IMR-90 (cell line): ENCODE measurements at regions not wholly inside any gene's neighbourhood (a gene's known extent, or its start where the extent isn't known, plus 50 kb on each side); places are given as distances from the start of the nearest gene placed in this dataset.

Experiments used
- ATAC-seq: fragments of 200-7000 bp; cut with Tn5 transposase; 2 replicates; pipeline ENCODE4 v1.9.1; 2020; ENCODE audit warnings: low read depth, mild to moderate bottlenecking, moderate library complexity
- BruUV-seq: library from RNA; stranded (reverse); fragments of 400-500 nt; replicated peaks from 2 replicates; lab custom pipeline; 2021; lab: Mats Ljungman, UMichigan
- CTCF ChIA-PET: fragments of 300-600 bp; formaldehyde crosslinking; extraction: SDS; loops from one replicate; lab custom pipeline; 2021; ENCODE audit warnings: antibody characterized with exemption; lab: Yijun Ruan, JAX
- POLR2A ChIA-PET: fragments of 300-600 bp; sonication (Branson Sonifier 250); formaldehyde crosslinking; loops from one replicate; lab custom pipeline; 2022; ENCODE audit warnings: antibody characterized with exemption; ENCODE audit not compliant: unreplicated experiment; lab: Charles Lee
- DNase-seq: peaks from one replicate; pipeline ENCODE4 v3.0.0; 2013
- H2AFZ ChIP-seq: replicated peaks from 2 replicates; pipeline ENCODE3; 2013; ENCODE audit warnings: low read length, mild to moderate bottlenecking; ENCODE audit not compliant: poor library complexity
- H2AK5ac ChIP-seq: 2 replicates; pipeline ENCODE4 v1.6.1; 2013; ENCODE audit warnings: low read depth, low read length, inconsistent platforms
- H2AK9ac ChIP-seq: replicated peaks from 2 replicates; pipeline ENCODE3; 2013; ENCODE audit warnings: mild to moderate bottlenecking, low read depth, low read length, moderate library complexity; ENCODE audit not compliant: poor library complexity
- H2BK120ac ChIP-seq: 2 replicates; pipeline ENCODE4 v1.6.1; 2013; ENCODE audit warnings: low read depth, low read length, inconsistent platforms
- H2BK15ac ChIP-seq: 3 replicates; pipeline ENCODE4 v1.6.1; 2013; ENCODE audit warnings: low read depth, low read length, inconsistent platforms
- H2BK20ac ChIP-seq: 2 replicates; pipeline ENCODE4 v1.6.1; 2013; ENCODE audit warnings: low read depth, mild to moderate bottlenecking, inconsistent platforms, low read length, moderate library complexity
- H2BK5ac ChIP-seq: 2 replicates; pipeline ENCODE4 v1.6.1; 2013; ENCODE audit warnings: mild to moderate bottlenecking, low read depth, low read length, inconsistent platforms; ENCODE audit not compliant: poor library complexity, severe bottlenecking
- H3K14ac ChIP-seq: replicated peaks from 2 replicates; pipeline ENCODE4 v1.6.1; 2013; ENCODE audit warnings: low read depth, low read length, inconsistent platforms
- H3K18ac ChIP-seq: 2 replicates; pipeline ENCODE4 v1.6.1; 2013; ENCODE audit warnings: low read depth, low read length, control low read depth
- H3K23ac ChIP-seq: 2 replicates; pipeline ENCODE4 v1.6.1; 2013; ENCODE audit warnings: low read depth, low read length, inconsistent platforms
- H3K27ac ChIP-seq: 2 replicates; pipeline ENCODE4 v1.5.1; 2013; ENCODE audit warnings: mild to moderate bottlenecking, control low read depth, low read length; ENCODE audit not compliant: insufficient read depth
- H3K27me3 ChIP-seq: 2 replicates; pipeline ENCODE4 v1.6.1; 2013; ENCODE audit warnings: low read length; ENCODE audit not compliant: control insufficient read depth, insufficient read depth
- H3K36me3 ChIP-seq: 2 replicates; pipeline ENCODE4 v1.6.1; 2013; ENCODE audit warnings: low read length, mixed read lengths; ENCODE audit not compliant: control insufficient read depth, insufficient read depth
- H3K4ac ChIP-seq: 2 replicates; pipeline ENCODE4 v1.6.1; 2013; ENCODE audit warnings: low read depth, low read length, inconsistent platforms
- H3K4me1 ChIP-seq: 2 replicates; pipeline ENCODE4 v1.6.1; 2013; ENCODE audit warnings: low read length, mixed read lengths; ENCODE audit not compliant: control insufficient read depth, insufficient read depth
- H3K4me2 ChIP-seq: 2 replicates; pipeline ENCODE4 v1.6.1; 2013; ENCODE audit warnings: low read depth, mild to moderate bottlenecking, control low read depth, low read length, moderate library complexity
- H3K4me3 ChIP-seq: 2 replicates; pipeline ENCODE4 v1.5.1; 2013; ENCODE audit warnings: low read depth, mild to moderate bottlenecking, control low read depth, low read length, moderate library complexity; ENCODE audit not compliant: insufficient read depth
- H3K56ac ChIP-seq: 2 replicates; pipeline ENCODE4 v1.6.1; 2013; ENCODE audit warnings: low read length, inconsistent platforms; ENCODE audit not compliant: insufficient read depth; ENCODE audit errors: extremely low read depth
- H3K79me1 ChIP-seq, 2 experiments: 2 replicates each; pipeline ENCODE4 v1.6.1; 2013; ENCODE audit warnings: low read length in 2 of 2, inconsistent platforms in 1 of 2, low read depth in 1 of 2
- H3K9ac ChIP-seq: 2 replicates; pipeline ENCODE4 v1.6.1; 2013; ENCODE audit warnings: low read depth, low read length, control low read depth
- H3K9me1 ChIP-seq: 2 replicates; pipeline ENCODE4 v1.6.1; 2013; ENCODE audit warnings: low read length, inconsistent platforms; ENCODE audit not compliant: insufficient read depth
- H3K9me3 ChIP-seq: 2 replicates; pipeline ENCODE4 v1.6.1; 2013; ENCODE audit warnings: low read length; ENCODE audit not compliant: control insufficient read depth, insufficient read depth
- H4K20me1 ChIP-seq: 2 replicates; pipeline ENCODE4 v1.6.1; 2013; ENCODE audit warnings: low read length, inconsistent platforms; ENCODE audit not compliant: insufficient read depth
- H4K5ac ChIP-seq: 2 replicates; pipeline ENCODE4 v1.6.1; 2013; ENCODE audit warnings: mild to moderate bottlenecking, low read depth, low read length, control low read depth
- H4K8ac ChIP-seq, 2 experiments: 2 replicates each; pipeline ENCODE4 v1.6.1; 2013; ENCODE audit warnings: low read depth in 2 of 2, low read length in 2 of 2, control low read depth in 1 of 2, inconsistent platforms in 1 of 2
- H4K91ac ChIP-seq: 2 replicates; pipeline ENCODE4 v1.6.1; 2013; ENCODE audit warnings: low read depth, low read length, inconsistent platforms; ENCODE audit not compliant: insufficient read depth
- FOS ChIP-seq: fragments of 150-350 bp; IDR thresholded peaks from 2 replicates; pipeline ENCODE4 v1.6.1; 2016; ENCODE audit warnings: low read depth, low read length
- POLR2A ChIP-seq: IDR thresholded peaks from 2 replicates; pipeline ENCODE4 v1.6.1; 2012; ENCODE audit warnings: mild to moderate bottlenecking, low read depth, low read length
- WGBS, 2 experiments: methylation state at CpG; one replicate each; pipeline versions ENCODE4 v1.1.5 to v1.1.7; 2013; ENCODE audit warnings: missing lambda C conversion rate in 2 of 2; ENCODE audit not compliant: insufficient read length in 1 of 2; ENCODE audit errors: extremely low coverage in 2 of 2; 5-methylcytosine and 5-hydroxymethylcytosine counted together
- dilution Hi-C: fragments of 300-500 bp; cut with HindIII; formaldehyde crosslinking; loops from one replicate; pipeline ENCODE4 v1.14.3; 2018; ENCODE audit warnings: low sequenced_read_pairs; ENCODE audit not compliant: unreplicated experiment
- in situ Hi-C: fragments of 300-500 bp; cut with MboI; formaldehyde crosslinking; loops from 3 replicates; pipeline ENCODE4 v1.14.3; 2019; ENCODE audit warnings: low sequenced_read_pairs, inconsistent platforms, mixed read lengths
- intact Hi-C: fragments of 100-400 bp; cut with micrococcal nuclease; formaldehyde crosslinking; loops from 2 replicates; pipeline ENCODE4 v1.10.0; 2022

GRCh38 chr4:122041312-122041711, 89.5 kb upstream of the TRPC3 start:
- H2BK20ac ChIP-seq: 0 out of 2 replicates have a peak overlapping the region, but pooled peaks have one; percentile 29
- H3K4ac ChIP-seq: no peak overlapping the region
- no peak overlapping the region for H3K23ac ChIP-seq
- in situ Hi-C loops (no loop called here), intact Hi-C loops (no loop called here), dilution Hi-C loops (no loop called here)
- H2AK5ac ChIP-seq: no peak overlapping the region
- no CpG with 5 or more reads among the region's 5 CpGs for WGBS, 2 experiments
- H2AK9ac ChIP-seq: no peak overlapping the region
- no peak overlapping the region for H2AFZ ChIP-seq
- no peaks in the 10 kb centered on the region for H4K20me1 ChIP-seq
- no TSS peak for BruUV-seq
- no peak overlapping the region for H4K5ac ChIP-seq
- H3K14ac ChIP-seq: no peak overlapping the region
- H2BK5ac ChIP-seq: no peak overlapping the region
- H2BK15ac ChIP-seq: peak overlapping the region; percentile 14; the same call in 1 of the 3 replicates
- no peak overlapping the region for H3K4me2 ChIP-seq
- H4K91ac ChIP-seq: no peak overlapping the region
- no peak for DNase-seq
- no peak for ATAC-seq
- no peak overlapping the region for H4K8ac ChIP-seq
- ChIA-PET POLR2A (no interaction called here), CTCF (interaction anchor here (0.6 kb wide), 1 partner anchor 95 kb away, joined by 4 read pairs; no protein-coding TSS in a partner anchor)
- no peaks in the 10 kb centered on the region for H3K27me3 ChIP-seq
- H2BK120ac ChIP-seq: no peak overlapping the region
- H3K9ac ChIP-seq: no peak overlapping the region
- no peak overlapping the region for H3K18ac ChIP-seq
- TF ChIP-seq POLR2A (no peak), FOS (no peak)
- no peaks in the 10 kb centered on the region for H3K36me3 ChIP-seq
- H3K79me1 ChIP-seq: no peaks in the 10 kb centered on the region
- no peak overlapping the region for H3K27ac ChIP-seq
- peaks cover 2% of the 10 kb centered on the region; the same call in 1 of the 2 replicates for H3K4me1 ChIP-seq
- no peaks in the 10 kb centered on the region for H3K9me3 ChIP-seq
- H3K4me3 ChIP-seq: no peak overlapping the region
- no peak overlapping the region for H3K56ac ChIP-seq
- H3K9me1 ChIP-seq: no peaks in the 10 kb centered on the region; the same call in 1 of the 2 replicates
